Forelimb muscle (tissue), 1 donor: ENCODE measurements at regions not wholly inside any gene's neighbourhood (a gene's known extent, or its start where the extent isn't known, plus 50 kb on each side); places are given as distances from the start of the nearest gene placed in this dataset.
"Not testable (repeated sequence)": the region's sequence is repeated elsewhere in the genome, so short reads cannot be mapped to it uniquely, and the experiment has no call there.

ENCODE experiments used
- DNase-seq: peaks from one replicate; pipeline ENCODE4 v3.0.0-alpha.2; 2013; ENCODE audit warnings: low read depth

- no peak for DNase-seq
Measured at GRCh38 chr15:79157631-79158592, 67.3 kb upstream of the RASGRF1 start.

- no peak for DNase-seq
Measured at GRCh38 chr15:79156704-79157375, 66.3 kb upstream of the RASGRF1 start.

- DNase-seq, result no peak
Measured at GRCh38 chr15:79154483-79155135, 64.0 kb upstream of the RASGRF1 start.

GRCh38 chr15:79144290-79144689 lies 53.7 kb upstream of the RASGRF1 start:
- DNase-seq, result not testable (repeated sequence)

- DNase-seq, result no peak
Measured at GRCh38 chr15:79140846-79141570, 50.4 kb upstream of the RASGRF1 start.
